OCI-LY7 (cell line): ENCODE measurements at regions not wholly inside any gene's neighbourhood (a gene's known extent, or its start where the extent isn't known, plus 50 kb on each side); places are given as distances from the start of the nearest gene placed in this dataset.

ENCODE experiments used
- CTCF ChIP-seq: fragments of 200-600 bp; sonication (generic); conservative IDR thresholded peaks from 2 replicates; pipeline ENCODE4 v1.5.1; 2014; ENCODE audit warnings: mild to moderate bottlenecking, antibody characterized with exemption, low read length, moderate library complexity, mixed read lengths
- EZH2phosphoT487 ChIP-seq: fragments of 200-600 bp; sonication (generic); IDR thresholded peaks from 2 replicates; pipeline ENCODE4 v1.6.1; 2018; ENCODE audit warnings: low read depth, borderline replicate concordance, mild to moderate bottlenecking, mixed run types, antibody characterized with exemption, low read length, moderate library complexity, mixed read lengths

GRCh38 chr3:94522488-94522887, 459.6 kb downstream of the NSUN3 start:
- TF ChIP-seq CTCF, result 0 out of 2 replicates have a peak, but pooled peaks have one; percentile 22
- TF ChIP-seq EZH2phosphoT487, result no peak
